HG03066 (cell line): ENCODE measurements at regions not wholly inside any gene's neighbourhood (a gene's known extent, or its start where the extent isn't known, plus 50 kb on each side); places are given as distances from the start of the nearest gene placed in this dataset.
"Not testable (repeated sequence)": the region's sequence is repeated elsewhere in the genome, so short reads cannot be mapped to it uniquely, and the experiment has no call there.

Experiments used
- ATAC-seq: cut with Tn5 transposase; IDR thresholded peaks from one replicate; pipeline ENCODE4 v1.9.1; 2021; ENCODE audit warnings: low read depth; ENCODE audit not compliant: unreplicated experiment

DNA sequence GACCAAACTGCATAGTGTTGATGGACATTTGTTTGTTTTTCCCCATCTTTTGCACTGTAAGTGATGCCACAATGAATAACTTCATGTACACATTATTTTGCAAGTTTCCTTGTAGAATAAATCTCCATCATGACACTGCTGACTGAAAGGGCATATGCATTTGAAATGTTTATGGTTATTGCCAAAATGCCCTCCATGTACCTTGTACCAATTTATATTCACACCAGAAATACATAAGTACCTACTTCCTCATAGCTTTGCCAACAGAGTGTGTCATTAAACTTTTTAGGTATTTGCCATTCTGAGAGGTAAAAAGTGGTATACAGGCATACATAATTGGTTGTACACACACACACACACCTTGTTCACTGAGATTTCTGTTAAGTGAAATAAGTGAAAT lies 361.0 kb upstream of the PCSK5 start:
- ATAC-seq, result no peak

DNA sequence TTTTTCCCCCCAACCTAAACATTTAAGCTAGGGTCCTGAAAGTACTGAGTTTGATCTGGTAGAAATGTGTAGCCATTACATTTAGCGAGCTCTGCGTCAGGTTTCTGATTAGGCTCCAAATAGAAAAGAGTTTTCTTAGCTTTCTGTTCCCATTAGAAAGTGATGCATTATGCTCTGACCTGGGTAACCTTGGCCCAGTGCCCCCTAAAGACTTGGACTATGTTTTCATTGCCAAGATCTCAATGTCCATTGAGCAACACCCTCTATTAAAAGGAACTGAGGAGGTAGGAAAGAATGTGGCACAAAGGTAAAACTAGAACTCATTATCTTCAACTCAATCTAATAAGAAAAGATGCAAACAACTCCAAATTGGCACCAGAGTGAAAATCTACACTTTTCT lies 358.9 kb upstream of the PCSK5 start:
- no peak for ATAC-seq

DNA sequence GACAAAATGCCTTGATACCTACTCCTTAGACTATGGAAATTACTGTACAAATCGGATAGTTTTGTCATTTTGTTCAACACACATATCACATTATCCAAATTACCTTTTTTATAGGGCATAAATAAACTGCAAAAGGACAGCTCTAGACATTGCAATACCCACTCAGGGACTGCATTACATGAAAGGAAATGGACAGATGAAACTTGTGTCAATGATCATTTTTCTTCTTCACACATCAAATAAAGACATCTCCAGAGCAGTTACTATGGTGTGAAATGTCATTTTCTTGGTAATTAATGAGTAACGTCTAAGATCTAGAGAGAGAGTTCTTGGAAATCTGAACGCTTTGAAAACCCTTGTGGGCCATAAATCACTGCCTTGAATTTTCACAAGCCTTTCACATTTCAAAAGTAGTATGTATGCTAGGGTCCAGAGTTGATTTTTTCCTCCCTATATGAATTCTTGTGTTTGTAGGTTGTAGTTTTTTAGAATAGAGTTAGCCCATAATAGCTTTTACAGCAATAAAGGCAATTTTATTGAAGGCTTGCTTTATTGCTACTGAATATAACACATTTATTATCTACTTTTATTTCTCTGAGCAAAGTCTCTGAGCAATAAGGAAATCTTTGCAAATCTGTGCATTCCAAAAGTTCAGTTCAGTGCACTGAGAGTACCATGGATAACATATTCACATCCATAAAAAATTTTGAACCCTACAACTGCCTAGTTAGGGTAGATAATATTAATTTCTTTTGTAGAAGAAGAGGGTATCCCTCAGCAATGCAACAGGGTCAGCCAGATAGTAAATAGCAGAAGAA lies 358.0 kb upstream of the PCSK5 start:
- no peak for ATAC-seq

DNA sequence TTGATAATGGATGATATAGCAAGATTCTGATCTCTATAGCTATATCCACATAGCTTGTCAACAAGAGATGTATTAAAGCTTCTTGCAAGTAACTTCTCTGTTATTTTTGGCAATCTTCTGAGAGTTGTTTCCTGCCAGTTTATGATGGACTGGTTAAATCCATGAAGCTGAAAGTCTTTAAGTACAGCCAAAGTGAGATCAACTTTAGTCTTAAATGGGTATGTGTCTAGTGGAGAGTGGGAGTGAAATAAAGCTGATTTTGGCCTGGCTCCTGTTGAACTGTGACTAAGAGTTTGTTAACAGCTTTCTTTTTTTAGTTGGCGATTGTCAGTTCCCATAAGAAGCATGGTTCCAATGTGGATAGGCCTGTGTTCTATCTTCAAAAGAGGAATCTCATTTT lies 350.9 kb upstream of the PCSK5 start:
- no peak for ATAC-seq

DNA sequence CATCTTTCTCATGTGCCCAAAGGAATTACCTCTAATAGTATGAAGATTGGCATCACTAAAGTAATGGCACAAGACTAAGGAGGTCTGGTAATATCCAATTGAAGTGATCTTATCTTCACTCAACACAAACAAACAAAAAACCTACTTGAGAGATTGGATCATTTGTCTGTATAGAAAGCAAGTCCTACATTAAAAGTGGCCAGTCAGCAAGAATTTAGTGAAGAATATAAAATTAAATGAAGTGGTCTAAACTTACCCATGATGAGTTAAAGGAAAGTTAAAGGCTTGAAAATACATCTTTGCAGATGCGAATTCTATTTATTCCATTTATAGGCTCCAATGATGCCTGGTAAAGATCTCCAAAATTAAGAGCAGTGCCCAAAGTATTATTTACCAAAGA lies 350.3 kb upstream of the PCSK5 start:
- ATAC-seq, result no peak

DNA sequence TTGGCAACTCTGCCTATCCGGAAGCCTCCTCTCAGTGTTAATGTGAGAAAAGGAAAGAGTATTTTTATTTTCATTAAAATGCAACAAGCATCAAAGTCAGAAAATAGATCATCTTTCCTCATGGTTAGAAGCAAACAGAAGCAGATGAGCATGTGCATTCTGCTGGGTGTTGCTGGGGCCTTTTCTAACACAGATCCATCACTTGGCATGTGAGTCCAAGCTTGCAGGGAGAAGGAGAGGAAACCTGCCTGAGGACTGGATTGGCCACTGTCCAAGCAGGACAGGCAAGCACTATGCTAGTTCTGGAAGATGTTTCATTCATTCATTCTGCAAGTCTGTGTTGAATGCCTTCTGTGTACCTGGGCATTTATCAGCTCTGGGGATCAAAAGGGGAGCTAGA lies 348.7 kb upstream of the PCSK5 start:
- no peak for ATAC-seq

DNA sequence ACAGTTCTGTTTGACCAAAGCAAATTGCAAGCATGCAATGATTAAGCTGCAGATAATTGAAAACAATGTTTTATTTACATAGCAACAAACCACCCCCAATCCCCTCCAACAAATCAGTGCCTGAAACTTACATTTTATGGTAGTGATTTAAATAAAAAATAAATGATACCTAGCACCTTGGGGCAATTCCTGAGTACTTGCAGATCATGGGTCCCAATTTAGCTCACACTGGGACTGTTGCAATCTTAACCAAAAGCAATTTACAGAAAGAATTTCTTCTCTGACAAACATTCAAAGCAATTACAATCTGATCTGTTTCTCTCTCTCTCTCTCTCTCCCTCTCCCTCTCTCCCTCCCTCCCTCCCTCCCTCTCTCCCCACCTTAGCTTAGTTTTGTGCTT lies 345.7 kb upstream of the PCSK5 start:
- no peak for ATAC-seq

DNA sequence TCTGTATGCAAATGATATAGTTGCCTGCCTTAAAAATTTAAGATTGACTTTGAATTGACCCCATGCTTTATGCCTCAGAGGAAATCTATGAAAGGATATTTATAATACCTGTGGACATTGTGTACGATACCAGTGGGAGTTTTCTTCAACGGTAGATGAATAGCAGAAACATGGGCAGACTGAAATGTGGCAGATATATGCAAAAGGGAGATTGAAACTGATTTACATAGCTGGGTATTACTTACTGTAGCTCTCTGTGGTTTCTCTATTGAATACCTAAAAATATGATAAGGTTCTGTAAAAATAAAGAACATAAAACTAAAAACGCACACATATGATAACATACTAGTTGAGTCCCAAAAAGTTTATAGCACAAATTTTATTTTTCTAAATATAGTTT lies 345.2 kb upstream of the PCSK5 start:
- ATAC-seq, result no peak

DNA sequence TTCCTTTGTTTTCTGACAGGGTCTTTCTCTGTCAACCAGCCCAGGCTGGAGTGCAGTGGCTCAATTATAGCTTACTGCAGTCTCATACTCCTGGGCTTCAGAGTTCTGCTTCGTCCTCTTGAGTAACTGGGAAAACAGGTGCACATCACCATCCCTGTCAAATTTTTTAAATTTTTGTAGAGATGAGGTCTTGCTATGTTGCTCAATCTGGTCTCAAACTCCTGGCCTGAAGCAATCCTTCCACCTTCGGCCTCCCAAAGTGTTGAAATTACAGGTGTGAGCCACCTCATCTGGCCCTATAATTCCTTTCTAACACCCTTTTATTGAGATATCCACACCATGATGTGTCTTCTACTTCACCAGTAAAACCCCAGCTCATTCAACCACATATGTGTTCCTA lies 341.6 kb upstream of the PCSK5 start:
- no peak for ATAC-seq

DNA sequence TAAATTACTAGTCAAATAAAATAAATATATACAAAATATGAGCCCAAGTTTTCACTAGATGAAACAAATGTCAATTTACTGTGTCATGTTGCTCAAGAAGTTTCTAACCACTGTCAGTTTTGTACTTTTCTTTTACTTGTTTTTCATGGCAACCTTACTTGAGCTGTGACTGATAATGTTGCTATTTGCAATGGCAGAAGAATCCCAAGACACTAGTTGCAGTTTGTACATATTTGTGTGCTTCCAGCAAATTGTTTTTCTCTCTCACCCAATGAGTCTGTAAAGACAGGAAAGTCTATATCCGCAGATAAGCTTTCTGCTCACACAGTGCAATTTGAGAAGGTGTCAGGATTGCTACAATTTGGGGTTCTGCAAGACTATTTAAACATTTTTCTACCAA lies 338.6 kb upstream of the PCSK5 start:
- no peak for ATAC-seq

DNA sequence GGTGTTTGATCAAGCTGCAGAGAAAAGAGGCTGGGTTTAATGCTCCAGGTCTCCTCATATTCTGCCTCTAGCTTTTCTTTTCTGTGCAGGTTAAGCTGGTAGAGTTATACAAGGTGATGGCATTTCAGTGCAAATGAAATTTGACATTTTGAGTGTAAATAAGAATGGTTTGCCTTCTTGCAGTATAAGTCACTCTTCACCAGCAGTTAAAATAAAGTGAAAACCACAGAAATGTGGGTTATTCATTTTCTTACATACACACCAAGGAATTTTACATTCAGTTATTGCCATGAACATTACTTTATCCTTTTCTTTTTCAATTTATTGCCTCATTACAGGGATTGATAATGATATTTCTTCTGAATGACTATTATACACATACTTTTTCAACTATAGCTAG lies 337.5 kb upstream of the PCSK5 start:
- ATAC-seq, result no peak

DNA sequence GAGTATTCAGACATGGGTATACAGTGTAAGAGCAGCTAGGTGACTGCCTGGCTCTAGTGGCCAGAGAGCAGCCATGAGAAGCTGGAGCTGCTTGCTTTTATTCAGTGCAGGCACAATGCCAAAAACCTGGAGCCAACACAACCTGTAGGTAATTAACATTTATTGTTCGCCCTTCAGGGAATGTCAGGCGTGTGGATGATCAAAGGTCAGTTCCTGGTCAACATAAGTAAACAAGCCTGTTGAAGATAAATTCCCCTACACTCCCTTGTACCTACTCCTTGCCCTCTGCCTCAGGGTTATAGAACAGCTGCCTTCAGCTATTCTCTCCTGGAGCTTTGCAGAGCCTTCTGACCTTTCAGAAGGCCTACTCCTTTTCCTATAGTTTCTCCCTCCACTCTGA lies 323.7 kb upstream of the PCSK5 start:
- ATAC-seq, result not testable (repeated sequence)

DNA sequence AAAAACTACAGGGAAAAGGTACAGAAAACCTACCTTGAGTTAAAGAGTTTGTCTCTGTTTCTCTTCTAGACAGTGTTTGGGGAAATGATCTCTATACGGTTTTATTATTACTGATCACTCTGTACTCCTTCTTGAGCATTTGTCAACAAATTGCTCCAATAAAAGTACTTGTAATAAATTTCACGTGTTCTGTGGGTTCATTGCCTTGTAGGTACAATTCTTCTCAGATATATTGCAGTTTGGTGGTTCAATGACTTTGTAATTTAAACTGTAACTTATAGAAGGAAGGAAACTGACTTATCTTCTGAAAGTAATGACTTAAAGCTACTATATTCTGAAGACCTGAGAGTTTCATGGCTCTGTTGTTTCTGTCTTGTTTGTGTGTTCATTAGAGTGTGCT lies 319.9 kb upstream of the PCSK5 start:
- no peak for ATAC-seq

DNA sequence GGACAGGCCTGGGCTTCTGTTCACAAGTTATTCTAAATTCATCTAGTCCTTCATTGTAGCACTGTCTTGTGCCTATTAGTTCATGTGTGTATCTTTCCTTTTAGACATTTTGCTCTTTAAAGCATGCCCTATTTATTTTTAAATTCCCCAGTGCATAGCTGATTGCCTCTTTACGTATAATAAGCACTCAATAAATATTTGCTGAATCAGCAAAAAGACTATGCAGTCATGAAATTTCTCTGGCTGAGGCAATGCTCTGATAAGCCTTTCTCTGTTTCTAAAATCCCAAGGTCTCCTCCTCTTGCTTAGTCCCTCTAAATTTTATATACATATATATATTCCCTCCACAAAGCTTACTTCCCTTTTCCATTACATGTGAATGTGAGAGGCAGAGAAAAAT lies 315.9 kb upstream of the PCSK5 start:
- ATAC-seq, result no peak

DNA sequence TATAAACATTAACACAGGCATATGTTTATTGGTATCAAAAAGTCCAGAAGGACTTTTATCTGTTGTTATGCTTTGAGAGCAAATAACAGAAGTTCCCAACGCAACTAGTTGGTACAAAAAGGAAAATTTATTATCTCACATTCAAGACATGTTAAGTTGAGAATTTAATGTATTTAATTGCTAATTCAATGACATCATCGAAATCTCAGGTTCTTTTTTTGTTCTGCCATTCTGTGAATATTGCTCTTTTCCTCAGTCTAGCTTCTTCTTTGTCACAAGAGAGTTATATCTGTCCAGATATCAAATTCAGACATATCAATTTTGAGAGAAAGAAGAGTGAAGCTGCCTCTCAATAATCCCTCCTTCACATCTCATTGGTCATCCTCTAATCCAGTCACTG lies 307.6 kb upstream of the PCSK5 start:
- ATAC-seq, result no peak

DNA sequence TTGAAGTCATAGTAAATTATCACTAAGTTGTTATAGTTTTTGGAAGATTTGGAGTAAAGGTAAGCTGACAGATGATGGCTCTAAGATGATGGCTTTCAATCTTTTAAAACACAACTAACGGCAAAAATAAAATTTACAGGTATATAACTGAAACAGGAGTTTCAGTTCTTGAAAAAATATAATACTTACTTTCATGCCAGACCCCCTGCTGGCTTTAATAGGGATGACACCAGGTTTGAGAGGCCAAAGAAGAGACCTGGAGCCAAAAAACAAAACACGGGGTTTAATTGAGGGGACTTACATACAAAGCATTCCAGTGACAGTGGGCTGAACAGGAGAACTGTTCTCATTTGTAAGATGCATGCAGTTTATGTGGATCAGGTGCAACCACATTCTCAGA lies 301.7 kb upstream of the PCSK5 start:
- no peak for ATAC-seq

DNA sequence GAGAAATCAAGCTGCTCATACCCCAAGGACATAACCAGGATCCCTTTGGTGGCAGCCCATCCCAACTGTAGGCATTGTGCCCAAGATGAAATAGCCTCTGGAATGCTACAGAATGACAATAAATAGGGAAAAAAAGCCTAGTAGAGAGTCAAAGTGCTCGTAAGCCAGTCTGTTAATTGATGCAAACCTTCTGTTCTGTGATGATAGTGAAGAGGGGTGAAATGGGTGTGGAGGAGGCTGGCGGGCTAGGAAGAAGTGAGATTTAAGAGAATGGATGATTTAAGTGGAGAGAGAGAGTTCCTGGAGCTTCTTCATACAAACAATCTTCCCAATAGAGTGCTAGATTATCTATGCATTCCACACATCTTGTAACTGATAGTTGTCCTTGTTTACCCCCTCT lies 301.0 kb upstream of the PCSK5 start:
- no peak for ATAC-seq

DNA sequence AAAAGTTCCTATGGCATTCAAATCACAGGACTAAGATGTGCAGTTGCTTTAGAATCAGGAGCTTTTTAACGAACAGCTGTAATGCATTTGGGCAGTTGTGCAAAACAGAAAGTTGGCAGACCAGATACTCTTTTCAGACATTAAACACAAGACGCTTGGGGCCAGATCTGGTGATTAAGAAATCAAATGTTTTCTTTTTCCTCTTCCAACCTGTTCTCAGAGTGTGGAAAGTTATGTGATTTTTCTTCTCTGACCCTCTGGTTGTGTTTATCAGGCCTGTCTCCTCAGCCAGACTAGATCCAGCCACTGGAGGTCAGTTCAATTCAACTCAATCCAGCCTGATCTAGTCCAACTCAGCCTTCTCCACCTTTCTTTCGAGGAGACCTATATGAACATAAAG lies 298.5 kb upstream of the PCSK5 start:
- no peak for ATAC-seq

DNA sequence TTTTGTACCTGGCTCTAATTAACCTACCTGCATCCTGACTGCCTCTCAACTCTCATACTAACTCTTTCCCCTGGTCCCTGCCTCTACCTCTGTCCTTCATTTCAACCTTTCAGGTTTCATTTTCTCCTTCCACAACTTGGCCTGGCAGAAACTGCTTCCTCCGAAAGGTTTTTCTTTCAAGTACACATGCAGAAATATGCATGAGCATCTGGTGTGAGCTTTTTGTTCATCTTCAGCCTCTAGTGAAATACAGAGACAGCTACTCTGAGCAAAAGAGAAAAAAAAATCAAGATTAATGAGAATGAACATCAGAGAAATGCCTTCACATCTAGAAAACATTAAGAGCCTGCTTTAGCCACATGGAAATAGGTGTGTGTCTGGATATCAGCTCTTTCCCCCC lies 297.9 kb upstream of the PCSK5 start:
- no peak for ATAC-seq

DNA sequence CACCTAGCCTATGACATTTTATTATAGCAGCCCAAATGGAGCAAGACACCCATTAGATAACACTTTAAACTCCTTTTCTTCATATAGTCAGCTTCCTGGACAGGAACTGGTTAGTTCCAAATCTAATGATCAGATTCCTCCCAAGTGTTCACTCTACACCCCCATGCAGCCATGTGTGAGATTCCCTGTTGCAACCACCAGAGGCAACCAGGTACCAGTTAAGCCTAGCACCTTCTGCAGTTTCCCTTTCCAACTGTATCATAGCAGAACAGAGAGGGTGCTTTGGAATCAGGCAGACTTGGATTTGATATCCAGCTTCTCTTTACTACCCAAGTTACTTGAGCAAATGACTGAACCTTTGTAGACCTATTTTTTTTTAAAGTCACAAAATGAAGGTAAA lies 296.6 kb upstream of the PCSK5 start:
- ATAC-seq, result no peak

DNA sequence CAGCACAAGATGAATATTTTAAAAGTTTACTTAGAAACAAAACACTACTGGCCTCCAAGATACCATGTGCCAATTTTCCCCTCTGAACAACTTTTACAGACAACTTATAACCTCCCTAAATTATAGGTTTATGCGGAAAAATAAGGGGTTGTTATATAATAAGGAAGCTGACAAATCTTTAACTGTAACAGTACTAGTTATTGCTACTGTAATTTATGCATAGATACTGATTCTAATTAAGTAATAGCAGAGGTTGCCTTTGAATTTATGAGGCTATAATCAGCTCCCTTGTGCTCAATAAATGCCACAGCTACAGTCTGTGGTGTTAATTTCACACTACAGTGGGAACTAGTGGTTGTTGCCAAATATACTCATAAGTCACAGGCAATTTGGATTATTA lies 291.3 kb upstream of the PCSK5 start:
- ATAC-seq, result no peak

DNA sequence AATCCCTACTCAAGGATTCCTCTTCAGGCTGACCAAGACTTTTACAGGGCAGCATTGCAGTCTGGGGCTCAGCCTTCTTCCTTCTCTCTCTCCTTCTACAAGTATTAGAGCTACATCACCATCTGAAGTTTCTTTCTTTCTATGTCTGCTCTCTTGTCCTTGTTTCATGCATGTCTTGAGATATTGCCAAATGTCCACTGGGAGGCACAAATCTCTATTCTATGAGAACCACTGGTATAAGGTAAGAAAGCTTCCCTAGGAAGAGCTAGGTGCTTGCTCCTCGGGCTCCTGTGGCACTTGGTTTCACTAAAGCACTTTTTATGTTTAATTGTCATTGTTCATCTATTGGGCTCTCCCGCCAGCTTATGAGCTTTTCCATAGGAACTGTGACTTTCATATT lies 289.2 kb upstream of the PCSK5 start:
- ATAC-seq, result no peak

DNA sequence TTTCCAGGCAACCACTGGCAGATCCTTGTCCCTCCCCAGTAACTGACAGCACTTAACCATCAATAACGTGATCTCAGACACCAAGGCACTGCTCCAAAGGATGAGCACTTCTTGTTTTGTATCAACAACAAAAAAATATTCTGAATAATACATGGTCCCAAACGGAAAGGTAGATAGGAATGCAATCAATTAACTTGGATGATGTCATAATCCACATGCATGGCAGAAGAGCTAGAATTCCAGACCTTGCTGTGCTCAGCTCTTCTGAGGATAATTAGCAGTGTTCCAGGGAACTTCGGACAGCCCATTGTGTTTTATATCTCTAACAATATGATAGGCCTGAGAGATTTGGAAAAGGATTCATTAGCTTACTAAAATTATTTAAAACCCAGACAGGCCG lies 288.4 kb upstream of the PCSK5 start:
- no peak for ATAC-seq
